Progenitor cell of endocrine pancreas (in vitro differentiated cells): ENCODE measurements at regions not wholly inside any gene's neighbourhood (a gene's known extent, or its start where the extent isn't known, plus 50 kb on each side); places are given as distances from the start of the nearest gene placed in this dataset.

ENCODE experiments used
- DNase-seq: peaks from one replicate; pipeline ENCODE4 v3.0.0; 2021; ENCODE audit warnings: low spot score; ENCODE audit not compliant: unreplicated experiment
- H3K27ac Mint-ChIP-seq: 2 replicates; pipeline ENCODE4 v1.8.0; 2021; ENCODE audit warnings: mild to moderate bottlenecking, moderate library complexity, mixed read lengths
- H3K27me3 Mint-ChIP-seq: 2 replicates; pipeline ENCODE4 v1.8.0; 2021; ENCODE audit warnings: mixed read lengths
- H3K36me3 Mint-ChIP-seq: 2 replicates; pipeline ENCODE4 v1.8.0; 2022; ENCODE audit warnings: mixed read lengths; ENCODE audit not compliant: insufficient read depth
- H3K4me1 Mint-ChIP-seq: 2 replicates; pipeline ENCODE4 v1.8.0; 2021; ENCODE audit warnings: low read depth, mixed read lengths
- H3K4me3 Mint-ChIP-seq: 2 replicates; pipeline ENCODE4 v1.8.0; 2021; ENCODE audit warnings: low read depth, mild to moderate bottlenecking, moderate library complexity, mixed read lengths
- H3K9me3 Mint-ChIP-seq: 2 replicates; pipeline ENCODE4 v1.8.0; 2021; ENCODE audit warnings: low read depth, mixed read lengths
- TF ChIP-seq, protein P1 (sequence below): fragments of 200-600 bp; sonication (generic); IDR thresholded peaks from one replicate; pipeline ENCODE4 v1.5.0; 2021; ENCODE audit warnings: antibody characterized with exemption, mild to moderate bottlenecking; ENCODE audit not compliant: unreplicated experiment

DNA sequence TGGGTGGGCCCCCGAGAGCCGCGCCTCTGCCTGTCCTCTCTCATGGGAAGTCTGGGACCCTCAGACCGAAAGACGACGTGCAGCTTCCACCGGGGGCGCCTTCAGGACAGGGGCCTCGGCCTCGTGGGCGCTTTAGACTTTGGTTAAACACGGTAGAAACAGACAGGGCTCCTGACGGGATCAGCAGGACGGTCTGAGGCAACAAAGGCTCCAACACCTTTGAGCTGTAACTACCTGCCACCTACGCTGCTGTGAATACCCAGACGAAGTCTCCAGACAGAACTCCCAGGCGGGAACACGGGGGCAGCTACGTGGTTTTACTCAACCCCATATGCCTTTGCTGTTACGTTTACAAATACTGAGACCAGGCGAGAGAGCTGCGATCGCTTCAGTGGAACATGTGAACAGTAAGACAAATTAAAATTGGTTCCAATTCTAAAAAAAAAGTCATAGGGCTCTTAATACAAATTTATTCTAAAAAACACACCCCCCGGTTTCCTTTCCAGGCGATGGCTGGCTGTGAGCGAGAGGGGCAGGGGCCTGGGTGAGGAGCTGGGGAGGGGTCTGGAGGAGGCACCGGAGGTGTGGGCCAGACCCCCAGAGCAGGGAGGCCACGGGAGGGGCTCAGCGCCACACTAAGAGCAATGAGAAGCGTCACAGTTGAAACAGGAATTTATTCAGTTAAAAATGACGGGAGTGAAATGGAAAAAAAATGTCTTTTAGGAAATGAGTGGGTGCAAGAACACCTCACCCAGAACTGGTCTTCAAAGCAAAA, 453.2 kb downstream of the QKI start:
- H3K4me3 Mint-ChIP-seq = no peak overlapping the region
- H3K9me3 Mint-ChIP-seq = no peaks in the 10 kb centered on the region
- TF ChIP-seq, protein P1, sequence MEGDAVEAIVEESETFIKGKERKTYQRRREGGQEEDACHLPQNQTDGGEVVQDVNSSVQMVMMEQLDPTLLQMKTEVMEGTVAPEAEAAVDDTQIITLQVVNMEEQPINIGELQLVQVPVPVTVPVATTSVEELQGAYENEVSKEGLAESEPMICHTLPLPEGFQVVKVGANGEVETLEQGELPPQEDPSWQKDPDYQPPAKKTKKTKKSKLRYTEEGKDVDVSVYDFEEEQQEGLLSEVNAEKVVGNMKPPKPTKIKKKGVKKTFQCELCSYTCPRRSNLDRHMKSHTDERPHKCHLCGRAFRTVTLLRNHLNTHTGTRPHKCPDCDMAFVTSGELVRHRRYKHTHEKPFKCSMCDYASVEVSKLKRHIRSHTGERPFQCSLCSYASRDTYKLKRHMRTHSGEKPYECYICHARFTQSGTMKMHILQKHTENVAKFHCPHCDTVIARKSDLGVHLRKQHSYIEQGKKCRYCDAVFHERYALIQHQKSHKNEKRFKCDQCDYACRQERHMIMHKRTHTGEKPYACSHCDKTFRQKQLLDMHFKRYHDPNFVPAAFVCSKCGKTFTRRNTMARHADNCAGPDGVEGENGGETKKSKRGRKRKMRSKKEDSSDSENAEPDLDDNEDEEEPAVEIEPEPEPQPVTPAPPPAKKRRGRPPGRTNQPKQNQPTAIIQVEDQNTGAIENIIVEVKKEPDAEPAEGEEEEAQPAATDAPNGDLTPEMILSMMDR = no peak
- no peak for DNase-seq
- peaks cover 9% of the 10 kb centered on the region for H3K27me3 Mint-ChIP-seq
- no peaks in the 10 kb centered on the region for H3K36me3 Mint-ChIP-seq
- H3K4me1 Mint-ChIP-seq = peaks cover 9% of the 10 kb centered on the region
- no peak overlapping the region for H3K27ac Mint-ChIP-seq

DNA sequence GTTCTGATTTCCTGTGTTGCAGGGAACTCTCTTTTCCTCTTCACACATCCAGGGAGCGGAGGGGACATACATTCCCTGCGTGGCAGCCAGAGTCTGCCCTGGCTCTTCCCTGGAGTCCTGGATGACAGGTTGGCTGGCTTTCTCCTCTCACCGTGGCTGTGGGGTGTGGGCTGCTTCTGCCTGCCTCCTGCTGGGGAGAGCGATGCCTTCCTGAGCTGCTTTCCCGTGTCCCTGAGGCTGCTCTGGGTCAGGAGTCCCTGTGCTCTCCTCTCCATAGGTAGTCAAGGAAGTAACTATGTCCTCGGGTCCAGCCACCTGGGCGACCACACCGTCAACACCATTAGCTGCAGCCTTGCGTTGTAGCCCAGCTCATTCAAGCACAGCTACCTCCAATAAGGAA, 451.7 kb downstream of the QKI start:
- Mint-ChIP-seq H3K4me1 (peaks cover 9% of the 10 kb centered on the region), H3K36me3 (no peaks in the 10 kb centered on the region), H3K9me3 (no peaks in the 10 kb centered on the region), H3K27me3 (peaks cover 12% of the 10 kb centered on the region), H3K27ac (no peak overlapping the region), H3K4me3 (no peak overlapping the region)
- DNase-seq = no peak
- TF ChIP-seq, protein P1 = no peak

DNA sequence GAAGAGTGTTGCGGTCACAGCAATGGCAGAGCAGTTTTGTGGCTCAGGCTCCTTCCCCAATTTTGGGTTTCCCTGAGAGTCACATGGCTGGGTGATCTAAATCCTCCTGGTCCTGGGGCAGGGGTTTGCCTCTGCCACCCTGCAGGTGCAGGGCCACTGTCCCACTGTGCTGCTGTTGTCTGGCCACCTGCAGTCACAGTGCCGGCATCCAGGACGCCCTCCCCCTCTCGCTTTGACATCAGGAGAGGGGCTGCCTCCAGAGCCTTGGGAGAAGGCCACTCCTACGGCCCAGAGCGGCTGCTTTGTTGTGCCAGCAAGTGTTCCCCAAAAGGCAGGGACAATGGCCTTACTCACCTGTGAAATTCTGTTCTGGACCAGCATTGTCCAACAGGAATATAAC, 449.0 kb downstream of the QKI start:
- Mint-ChIP-seq H3K36me3 (no peaks in the 10 kb centered on the region), H3K4me3 (no peak overlapping the region), H3K4me1 (peaks cover 11% of the 10 kb centered on the region), H3K27me3 (peaks cover 12% of the 10 kb centered on the region), H3K9me3 (peaks cover 4% of the 10 kb centered on the region), H3K27ac (no peak overlapping the region)
- TF ChIP-seq, protein P1 = no peak
- no peak for DNase-seq

DNA sequence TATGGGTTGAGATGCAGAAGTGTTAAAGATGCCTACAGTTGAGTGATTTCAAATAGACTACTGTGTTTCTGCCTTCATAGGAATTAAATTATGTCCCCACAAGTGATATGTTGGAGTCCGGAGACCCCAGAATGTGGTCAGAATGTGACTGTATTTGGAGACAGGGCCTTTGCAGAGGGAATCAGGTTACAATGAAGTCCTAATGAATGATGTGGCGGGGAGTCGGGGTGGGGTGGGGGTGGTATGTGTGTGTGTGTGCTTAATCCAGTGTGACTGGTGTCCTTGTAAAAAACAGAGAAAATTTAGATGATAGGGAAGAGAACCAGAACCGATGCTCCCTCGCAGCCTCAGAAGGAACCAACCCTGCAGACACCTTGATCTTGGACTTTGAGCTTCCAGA, 448.2 kb downstream of the QKI start:
- H3K27me3 Mint-ChIP-seq = peaks cover 10% of the 10 kb centered on the region
- peaks cover 11% of the 10 kb centered on the region for H3K4me1 Mint-ChIP-seq
- peaks cover 4% of the 10 kb centered on the region for H3K9me3 Mint-ChIP-seq
- TF ChIP-seq, protein P1 = no peak
- no peaks in the 10 kb centered on the region for H3K36me3 Mint-ChIP-seq
- H3K4me3 Mint-ChIP-seq = no peak overlapping the region
- DNase-seq = no peak
- H3K27ac Mint-ChIP-seq = no peak overlapping the region

DNA sequence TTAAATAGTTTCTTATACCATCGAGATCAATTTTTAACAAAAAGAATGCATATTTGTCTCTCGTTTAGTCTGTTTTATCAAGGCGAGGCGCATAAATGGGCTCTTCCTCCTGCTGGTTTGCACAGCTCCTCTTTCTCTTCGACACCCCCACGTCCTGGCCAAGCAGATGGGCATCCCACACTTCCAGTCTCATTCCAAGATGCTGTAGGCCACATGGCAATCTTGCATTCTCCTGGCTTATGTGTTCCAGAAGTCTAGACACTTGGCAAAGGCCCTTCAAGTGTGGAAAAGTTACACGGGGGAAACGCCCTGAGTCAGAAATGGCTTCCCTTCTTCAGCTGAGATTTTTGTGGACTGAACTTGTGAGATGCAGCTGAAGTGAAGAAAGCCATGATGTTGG, 447.1 kb downstream of the QKI start:
- no peak overlapping the region for H3K27ac Mint-ChIP-seq
- H3K36me3 Mint-ChIP-seq = no peaks in the 10 kb centered on the region
- H3K9me3 Mint-ChIP-seq = peaks cover 4% of the 10 kb centered on the region
- TF ChIP-seq, protein P1 = no peak
- H3K4me3 Mint-ChIP-seq = no peak overlapping the region
- H3K4me1 Mint-ChIP-seq = peaks cover 11% of the 10 kb centered on the region
- no peak for DNase-seq
- peaks cover 2% of the 10 kb centered on the region for H3K27me3 Mint-ChIP-seq
